Osteoblast (primary cell): ENCODE measurements at regions not wholly inside any gene's neighbourhood (a gene's known extent, or its start where the extent isn't known, plus 50 kb on each side); places are given as distances from the start of the nearest gene placed in this dataset.

Experiments used
- DNase-seq: peaks from one replicate; pipeline ENCODE4 v3.0.0; 2011; ENCODE audit warnings: low spot score, mixed read lengths; ENCODE audit not compliant: insufficient read length; ENCODE audit errors: missing footprints
- H2AFZ ChIP-seq: 2 replicates; pipeline ENCODE4 v1.6.0; 2011; ENCODE audit warnings: mild to moderate bottlenecking, low read length
- H3K27ac ChIP-seq: 2 replicates; pipeline ENCODE4 v1.5.1; 2011; ENCODE audit warnings: mild to moderate bottlenecking, low read depth, low read length, moderate library complexity
- H3K27me3 ChIP-seq: 2 replicates; pipeline ENCODE4 v1.6.0; 2012; ENCODE audit warnings: mild to moderate bottlenecking, control low read depth, inconsistent platforms, low read length, moderate library complexity; ENCODE audit not compliant: insufficient read depth
- H3K36me3 ChIP-seq: 2 replicates; pipeline ENCODE4 v1.5.1; 2011; ENCODE audit warnings: mild to moderate bottlenecking, low read length, control low read depth, moderate library complexity; ENCODE audit not compliant: insufficient read depth
- H3K4me1 ChIP-seq: 2 replicates; pipeline ENCODE4 v1.5.1; 2011; ENCODE audit warnings: mild to moderate bottlenecking, low read length, control low read depth, moderate library complexity; ENCODE audit not compliant: insufficient read depth
- H3K4me2 ChIP-seq: 2 replicates; pipeline ENCODE4 v1.6.0; 2011; ENCODE audit warnings: mild to moderate bottlenecking, low read length; ENCODE audit not compliant: insufficient read depth
- H3K4me3 ChIP-seq: fragments of 200-600 bp; sonication (generic); 3 replicates; pipeline ENCODE4 v1.5.1; 2012; ENCODE audit warnings: mild to moderate bottlenecking, low read length, inconsistent platforms; ENCODE audit not compliant: insufficient read depth
- H3K79me2 ChIP-seq: 2 replicates; pipeline ENCODE4 v1.6.0; 2012; ENCODE audit warnings: mild to moderate bottlenecking, low read length, control low read depth, inconsistent platforms; ENCODE audit not compliant: insufficient read depth
- H3K9me3 ChIP-seq: 2 replicates; pipeline ENCODE4 v1.5.1; 2011; ENCODE audit warnings: low read depth, low read length, control low read depth
- H4K20me1 ChIP-seq: 2 replicates; pipeline ENCODE4 v1.6.0; 2012; ENCODE audit warnings: mild to moderate bottlenecking, low read length, control low read depth; ENCODE audit not compliant: insufficient read depth
- TF ChIP-seq, protein P1 (sequence below): IDR thresholded peaks from 2 replicates; pipeline ENCODE4 v1.5.1; 2011; ENCODE audit warnings: mild to moderate bottlenecking, low read depth, low read length, moderate library complexity; ENCODE audit errors: extremely low read depth

DNA sequence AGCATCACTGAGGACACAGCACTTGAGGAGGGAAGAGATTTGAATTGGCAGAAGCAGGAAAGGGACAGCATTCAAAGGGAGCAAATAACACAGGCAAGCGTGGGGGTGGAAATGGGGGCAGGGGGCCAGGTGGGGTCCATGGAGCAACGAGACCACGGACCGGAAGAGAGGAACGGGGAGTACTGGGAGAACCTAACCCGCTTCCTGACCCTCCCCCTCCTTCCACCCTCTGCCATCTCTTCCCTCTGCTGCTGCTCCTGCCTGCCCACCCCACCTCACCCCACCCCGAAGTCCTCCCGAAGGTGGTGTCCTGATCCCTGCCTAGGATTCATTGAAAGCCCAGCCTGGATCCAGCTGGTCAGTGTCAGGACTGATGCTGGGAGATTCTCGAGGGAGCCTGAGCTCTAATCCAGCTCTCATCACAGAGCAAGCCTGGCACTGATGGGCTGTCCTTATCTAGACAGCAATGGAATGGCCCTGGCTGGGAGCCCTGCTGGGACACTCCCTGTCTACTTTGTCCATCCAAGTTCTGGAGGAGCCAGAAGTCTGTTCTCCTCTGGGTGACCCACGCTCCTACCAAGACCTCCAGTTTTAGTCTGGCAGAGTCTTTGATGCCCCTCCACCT is 105.0 kb downstream of the TRIM29 start:
- Histone ChIP-seq H3K4me3 (no peak overlapping the region), H4K20me1 (no peaks in the 10 kb centered on the region), H3K79me2 (no peaks in the 10 kb centered on the region), H3K4me2 (no peak overlapping the region), H3K4me1 (no peaks in the 10 kb centered on the region), H3K9me3 (no peaks in the 10 kb centered on the region), H3K27me3 (no peaks in the 10 kb centered on the region), H3K36me3 (no peaks in the 10 kb centered on the region), H3K27ac (no peak overlapping the region), H2AFZ (no peak overlapping the region)
- DNase-seq, result no peak
- TF ChIP-seq, protein P1, sequence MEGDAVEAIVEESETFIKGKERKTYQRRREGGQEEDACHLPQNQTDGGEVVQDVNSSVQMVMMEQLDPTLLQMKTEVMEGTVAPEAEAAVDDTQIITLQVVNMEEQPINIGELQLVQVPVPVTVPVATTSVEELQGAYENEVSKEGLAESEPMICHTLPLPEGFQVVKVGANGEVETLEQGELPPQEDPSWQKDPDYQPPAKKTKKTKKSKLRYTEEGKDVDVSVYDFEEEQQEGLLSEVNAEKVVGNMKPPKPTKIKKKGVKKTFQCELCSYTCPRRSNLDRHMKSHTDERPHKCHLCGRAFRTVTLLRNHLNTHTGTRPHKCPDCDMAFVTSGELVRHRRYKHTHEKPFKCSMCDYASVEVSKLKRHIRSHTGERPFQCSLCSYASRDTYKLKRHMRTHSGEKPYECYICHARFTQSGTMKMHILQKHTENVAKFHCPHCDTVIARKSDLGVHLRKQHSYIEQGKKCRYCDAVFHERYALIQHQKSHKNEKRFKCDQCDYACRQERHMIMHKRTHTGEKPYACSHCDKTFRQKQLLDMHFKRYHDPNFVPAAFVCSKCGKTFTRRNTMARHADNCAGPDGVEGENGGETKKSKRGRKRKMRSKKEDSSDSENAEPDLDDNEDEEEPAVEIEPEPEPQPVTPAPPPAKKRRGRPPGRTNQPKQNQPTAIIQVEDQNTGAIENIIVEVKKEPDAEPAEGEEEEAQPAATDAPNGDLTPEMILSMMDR, result no peak

- Histone ChIP-seq H3K4me2 (no peak overlapping the region), H3K4me3 (no peak overlapping the region), H3K4me1 (no peaks in the 10 kb centered on the region), H2AFZ (no peak overlapping the region), H3K9me3 (no peaks in the 10 kb centered on the region), H3K36me3 (no peaks in the 10 kb centered on the region), H3K27me3 (peaks cover 7% of the 10 kb centered on the region), H4K20me1 (no peaks in the 10 kb centered on the region), H3K27ac (no peak overlapping the region), H3K79me2 (no peaks in the 10 kb centered on the region)
- DNase-seq, result peak; percentile 67
- TF ChIP-seq, protein P1, result no peak
Measured at GRCh38 chr11:120031612-120032600, 106.0 kb downstream of the TRIM29 start.

DNA sequence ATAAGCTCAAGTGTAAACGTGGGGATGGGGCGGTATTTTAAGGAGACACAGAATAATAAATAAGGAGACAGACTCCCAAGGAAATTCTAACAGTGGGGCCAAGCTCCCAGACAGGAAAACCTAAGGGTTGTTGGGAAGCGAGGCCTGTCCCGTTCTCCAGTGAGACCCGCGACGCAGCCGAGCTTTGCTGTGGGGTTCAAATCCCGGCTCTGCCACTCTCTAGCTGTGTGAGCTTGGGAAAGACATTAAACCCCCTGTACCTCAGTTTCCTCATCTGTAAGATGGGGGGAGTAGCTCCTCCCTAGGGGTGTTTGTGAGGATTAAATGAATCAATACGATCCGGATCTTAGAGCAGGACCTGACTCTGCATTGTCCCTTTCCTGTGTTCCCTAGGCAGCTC is 106.8 kb downstream of the TRIM29 start:
- TF ChIP-seq, protein P1, result no peak
- Histone ChIP-seq H3K27ac (no peak overlapping the region), H3K4me2 (no peak overlapping the region), H2AFZ (no peak overlapping the region), H3K4me1 (no peaks in the 10 kb centered on the region), H3K9me3 (no peaks in the 10 kb centered on the region), H3K27me3 (peaks cover 8% of the 10 kb centered on the region), H3K36me3 (no peaks in the 10 kb centered on the region), H3K79me2 (no peaks in the 10 kb centered on the region), H4K20me1 (no peaks in the 10 kb centered on the region), H3K4me3 (no peak overlapping the region)
- no peak for DNase-seq

GRCh38 chr11:120030411-120030810 is 107.5 kb downstream of the TRIM29 start:
- no peaks in the 10 kb centered on the region for H3K36me3 ChIP-seq
- TF ChIP-seq, protein P1, result no peak
- peaks cover 8% of the 10 kb centered on the region for H3K27me3 ChIP-seq
- H4K20me1 ChIP-seq, result no peaks in the 10 kb centered on the region
- no peak overlapping the region for H3K27ac ChIP-seq
- no peak overlapping the region for H2AFZ ChIP-seq
- no peak for DNase-seq
- no peak overlapping the region for H3K4me2 ChIP-seq
- no peak overlapping the region for H3K4me3 ChIP-seq
- no peaks in the 10 kb centered on the region for H3K9me3 ChIP-seq
- no peaks in the 10 kb centered on the region for H3K4me1 ChIP-seq
- H3K79me2 ChIP-seq, result no peaks in the 10 kb centered on the region
